Erythroblast (primary cell): ENCODE measurements at regions not wholly inside any gene's neighbourhood (a gene's known extent, or its start where the extent isn't known, plus 50 kb on each side); places are given as distances from the start of the nearest gene placed in this dataset.

Experiments used
- GATA1 ChIP-seq: IDR thresholded peaks from 2 replicates; pipeline ENCODE4 v1.6.1; 2011; ENCODE audit warnings: low read depth, mild to moderate bottlenecking, control low read depth, low read length, moderate library complexity
- POLR2A ChIP-seq: IDR thresholded peaks from 2 replicates; pipeline ENCODE4 v1.6.1; 2011; ENCODE audit warnings: mild to moderate bottlenecking, low read length

DNA sequence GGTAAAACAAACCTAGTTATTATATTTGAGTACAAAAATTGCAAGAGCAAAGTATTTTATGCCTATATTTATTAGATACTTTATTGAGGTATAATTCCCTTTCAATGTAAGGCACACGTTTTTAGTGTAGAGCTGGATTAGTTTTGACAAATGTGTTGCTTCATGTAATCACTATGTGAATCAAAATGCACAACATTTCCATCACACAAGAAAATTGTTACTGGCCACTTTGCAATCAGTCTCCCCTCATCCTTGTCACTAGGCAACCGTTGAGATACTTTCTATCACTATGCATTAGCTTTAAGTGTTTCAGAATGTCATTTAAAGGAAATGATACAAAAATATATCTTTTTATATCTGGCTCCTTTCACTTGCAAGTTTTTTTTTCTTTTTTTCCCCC, 531.0 kb downstream of the CCER1 start:
- TF ChIP-seq POLR2A (no peak), GATA1 (no peak)
